Tibial nerve (tissue), 4 donors: ENCODE measurements at regions not wholly inside any gene's neighbourhood (a gene's known extent, or its start where the extent isn't known, plus 50 kb on each side); places are given as distances from the start of the nearest gene placed in this dataset.

Source experiments
- EP300 ChIP-seq, 2 donors: sonication (generic); formaldehyde crosslinking; IDR thresholded peaks; one replicate each; pipeline ENCODE4 v1.6.1; 2017; ENCODE audit warnings: antibody characterized with exemption in 2 of 2, mild to moderate bottlenecking in 1 of 2
- TF ChIP-seq, protein P1 (sequence below), 5 experiments: fragments of 200-600 bp in 3 of 5; fragments of 450-650 bp in 2 of 5; sonication (generic) in 3 of 5; IDR thresholded peaks; one replicate each; pipeline ENCODE4 v1.5.1; 2016 to 2019; ENCODE audit warnings: antibody characterized with exemption in 5 of 5, mild to moderate bottlenecking in 3 of 5, moderate library complexity in 2 of 5

DNA sequence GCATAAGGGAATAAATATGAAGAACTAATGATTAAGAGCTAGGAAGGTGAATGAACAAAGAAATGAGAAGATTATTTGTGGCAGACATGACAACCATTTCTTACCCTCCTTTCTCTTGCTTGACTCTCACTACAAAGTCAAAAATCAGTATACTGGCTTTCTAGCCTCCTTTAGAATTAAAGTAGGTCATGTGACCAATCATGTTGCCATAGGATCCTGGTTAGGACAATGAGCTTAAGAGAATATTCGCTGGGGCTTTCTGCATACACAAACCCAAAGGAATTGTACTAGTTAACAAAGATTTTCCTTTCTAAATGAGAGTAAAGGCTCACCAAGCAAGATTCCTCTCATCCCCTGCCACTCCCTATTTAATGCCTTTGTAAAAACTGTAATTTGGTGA, 76.0 kb upstream of the ID4 start:
- TF ChIP-seq, protein P1, sequence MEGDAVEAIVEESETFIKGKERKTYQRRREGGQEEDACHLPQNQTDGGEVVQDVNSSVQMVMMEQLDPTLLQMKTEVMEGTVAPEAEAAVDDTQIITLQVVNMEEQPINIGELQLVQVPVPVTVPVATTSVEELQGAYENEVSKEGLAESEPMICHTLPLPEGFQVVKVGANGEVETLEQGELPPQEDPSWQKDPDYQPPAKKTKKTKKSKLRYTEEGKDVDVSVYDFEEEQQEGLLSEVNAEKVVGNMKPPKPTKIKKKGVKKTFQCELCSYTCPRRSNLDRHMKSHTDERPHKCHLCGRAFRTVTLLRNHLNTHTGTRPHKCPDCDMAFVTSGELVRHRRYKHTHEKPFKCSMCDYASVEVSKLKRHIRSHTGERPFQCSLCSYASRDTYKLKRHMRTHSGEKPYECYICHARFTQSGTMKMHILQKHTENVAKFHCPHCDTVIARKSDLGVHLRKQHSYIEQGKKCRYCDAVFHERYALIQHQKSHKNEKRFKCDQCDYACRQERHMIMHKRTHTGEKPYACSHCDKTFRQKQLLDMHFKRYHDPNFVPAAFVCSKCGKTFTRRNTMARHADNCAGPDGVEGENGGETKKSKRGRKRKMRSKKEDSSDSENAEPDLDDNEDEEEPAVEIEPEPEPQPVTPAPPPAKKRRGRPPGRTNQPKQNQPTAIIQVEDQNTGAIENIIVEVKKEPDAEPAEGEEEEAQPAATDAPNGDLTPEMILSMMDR (IDR thresholded peaks at IDR 0.05): no peak
- no peak for TF ChIP-seq EP300 (IDR thresholded peaks at IDR 0.05)
